ENCODE measurements at regions not wholly inside any gene's neighbourhood (a gene's known extent, or its start where the extent isn't known, plus 50 kb on each side); places are given as distances from the start of the nearest gene placed in this dataset.
"Not testable (repeated sequence)": the region's sequence is repeated elsewhere in the genome, so short reads cannot be mapped to it uniquely, and the experiment has no call there.

- no peaks in the 10 kb centered on the region for H4K20me1 ChIP-seq
- no peak overlapping the region for H3K4me3 ChIP-seq
- no peak for TF ChIP-seq Cebpa-rat (IDR thresholded peaks at IDR 0.05)
- no peak overlapping the region for H3K27ac ChIP-seq
- H3K9ac ChIP-seq: no peak overlapping the region
- no peaks in the 10 kb centered on the region for H3K36me3 ChIP-seq
- no peaks in the 10 kb centered on the region for H3K4me1 ChIP-seq
- H3K4me2 ChIP-seq: no peak overlapping the region
- H3K27me3 ChIP-seq: no peaks in the 10 kb centered on the region
- no peaks in the 10 kb centered on the region for H3K9me3 ChIP-seq (replicated peaks in 1 of 11)
Observed at GRCh38 chr12:23133471-23133870, 508.5 kb downstream of the ETNK1 start.

DNA sequence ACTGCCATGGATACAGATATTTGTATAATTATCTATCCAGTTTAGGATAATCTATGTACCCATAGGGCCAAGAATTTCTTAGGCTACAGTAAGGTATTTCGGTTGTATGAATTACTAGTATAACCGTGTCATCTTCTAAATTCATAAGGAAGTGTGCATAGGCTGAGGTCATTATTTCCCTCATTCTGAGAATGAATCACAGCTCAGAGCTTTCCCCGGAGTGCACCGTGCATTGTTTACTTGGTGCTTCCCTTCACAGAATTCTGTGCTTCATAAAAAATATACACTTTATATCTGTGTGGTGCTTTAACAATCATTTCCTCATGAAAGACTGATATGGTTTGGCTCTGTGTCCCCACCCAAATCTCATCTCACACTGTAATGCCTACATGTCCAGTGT lies 514.1 kb downstream of the ETNK1 start:
- Histone ChIP-seq H3K9ac (no peak overlapping the region), H3K27ac (no peak overlapping the region), H3K27me3 (no peaks in the 10 kb centered on the region), H3K9me3 (replicated peaks in 1 of 11) (peaks cover 0 to 7% (median 0%) of the 10 kb centered on the region in 11 experiments; a peak in 2 of 22 replicates), H3K4me2 (no peak overlapping the region), H3K4me1 (no peaks in the 10 kb centered on the region), H3K36me3 (no peaks in the 10 kb centered on the region), H3K4me3 (no peak overlapping the region), H4K20me1 (no peaks in the 10 kb centered on the region)
- TF ChIP-seq Cebpa-rat (IDR thresholded peaks at IDR 0.05): no peak

GRCh38 chr12:23140710-23141109 lies 515.7 kb downstream of the ETNK1 start:
- H3K4me1 ChIP-seq: no peaks in the 10 kb centered on the region
- no peak overlapping the region for H3K4me2 ChIP-seq
- H3K4me3 ChIP-seq: no peak overlapping the region
- H4K20me1 ChIP-seq: no peaks in the 10 kb centered on the region
- no peaks in the 10 kb centered on the region for H3K27me3 ChIP-seq
- no peak overlapping the region for H3K9ac ChIP-seq
- peaks cover 5 to 15% (median 9%) of the 10 kb centered on the region in 11 experiments; a peak in 19 of 22 replicates for H3K9me3 ChIP-seq (replicated peaks in 1 of 11)
- H3K27ac ChIP-seq: no peak overlapping the region
- no peaks in the 10 kb centered on the region for H3K36me3 ChIP-seq
- TF ChIP-seq Cebpa-rat (IDR thresholded peaks at IDR 0.05): no peak

- Histone ChIP-seq H3K9me3 (replicated peaks in 1 of 11) (peaks cover 11 to 22% (median 15%) of the 10 kb centered on the region in 11 experiments), H4K20me1 (no peaks in the 10 kb centered on the region), H3K27ac (no peak overlapping the region), H3K4me3 (no peak overlapping the region), H3K36me3 (no peaks in the 10 kb centered on the region), H3K4me1 (no peaks in the 10 kb centered on the region), H3K27me3 (no peaks in the 10 kb centered on the region), H3K9ac (no peak overlapping the region), H3K4me2 (no peak overlapping the region)
- TF ChIP-seq Cebpa-rat (IDR thresholded peaks at IDR 0.05): no peak
Observed at GRCh38 chr12:23141335-23141734, 516.4 kb downstream of the ETNK1 start.

DNA sequence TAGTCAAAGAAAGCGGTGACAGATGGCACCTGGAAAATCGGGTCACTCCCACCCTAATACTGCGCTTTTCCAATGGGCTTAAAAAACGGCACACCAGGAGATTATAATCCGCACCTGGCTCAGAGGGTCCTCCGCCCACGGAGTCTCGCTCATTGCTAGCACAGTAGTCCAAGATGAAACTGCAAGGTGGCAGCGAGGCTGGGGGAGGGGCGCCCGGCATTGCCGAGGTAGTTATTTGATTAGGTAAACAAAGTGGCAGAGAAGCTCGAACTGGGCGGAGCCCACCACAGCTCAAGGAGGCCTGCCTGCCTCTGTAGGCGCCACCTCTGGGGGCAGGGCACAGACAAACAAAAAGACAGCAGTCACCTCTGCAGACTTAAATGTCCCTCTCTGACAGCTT lies 521.1 kb downstream of the ETNK1 start:
- H3K27me3 ChIP-seq, H3K27ac ChIP-seq, H4K20me1 ChIP-seq, H3K36me3 ChIP-seq, H3K4me3 ChIP-seq, H3K4me1 ChIP-seq, H3K4me2 ChIP-seq, H3K9ac ChIP-seq: not testable (repeated sequence)
- peaks cover 15 to 27% (median 19%) of the 10 kb centered on the region in 11 experiments for H3K9me3 ChIP-seq (replicated peaks in 1 of 11)

DNA sequence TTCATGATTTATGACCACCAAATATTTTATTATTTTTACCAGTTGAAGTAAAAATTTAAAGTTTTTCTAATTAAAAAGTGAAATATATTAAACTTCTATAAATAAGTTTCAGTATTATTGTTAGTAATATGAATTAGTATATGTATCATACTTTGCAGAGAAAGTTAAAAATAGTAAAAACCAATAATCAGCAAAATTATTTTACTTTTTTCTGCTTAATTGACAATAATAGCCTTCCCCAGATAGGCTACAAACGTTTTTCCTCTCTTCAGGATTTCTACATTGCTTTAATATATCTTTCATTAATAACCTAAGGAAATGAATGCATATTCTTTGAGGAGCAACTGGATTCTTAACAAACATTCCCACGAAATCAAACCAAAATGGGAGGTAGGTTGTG lies 543.5 kb downstream of the ETNK1 start:
- H3K4me2 ChIP-seq: peak overlapping the region in 2 of 11 experiments; percentile 37 to 41; a peak in 3 of 22 replicates
- no peak overlapping the region for H3K27ac ChIP-seq
- no peaks in the 10 kb centered on the region for H3K27me3 ChIP-seq
- H3K4me3 ChIP-seq: no peak overlapping the region
- no peak overlapping the region for H3K9ac ChIP-seq
- peaks cover 0 to 11% (median 0%) of the 10 kb centered on the region in 10 experiments; a peak in 6 of 20 replicates for H3K4me1 ChIP-seq
- TF ChIP-seq Cebpa-rat (IDR thresholded peaks at IDR 0.05): no peak
- no peaks in the 10 kb centered on the region for H3K36me3 ChIP-seq
- peaks cover 0 to 12% (median 5%) of the 10 kb centered on the region in 11 experiments; a peak in 9 of 22 replicates for H3K9me3 ChIP-seq (replicated peaks in 1 of 11)
- no peaks in the 10 kb centered on the region for H4K20me1 ChIP-seq

DNA sequence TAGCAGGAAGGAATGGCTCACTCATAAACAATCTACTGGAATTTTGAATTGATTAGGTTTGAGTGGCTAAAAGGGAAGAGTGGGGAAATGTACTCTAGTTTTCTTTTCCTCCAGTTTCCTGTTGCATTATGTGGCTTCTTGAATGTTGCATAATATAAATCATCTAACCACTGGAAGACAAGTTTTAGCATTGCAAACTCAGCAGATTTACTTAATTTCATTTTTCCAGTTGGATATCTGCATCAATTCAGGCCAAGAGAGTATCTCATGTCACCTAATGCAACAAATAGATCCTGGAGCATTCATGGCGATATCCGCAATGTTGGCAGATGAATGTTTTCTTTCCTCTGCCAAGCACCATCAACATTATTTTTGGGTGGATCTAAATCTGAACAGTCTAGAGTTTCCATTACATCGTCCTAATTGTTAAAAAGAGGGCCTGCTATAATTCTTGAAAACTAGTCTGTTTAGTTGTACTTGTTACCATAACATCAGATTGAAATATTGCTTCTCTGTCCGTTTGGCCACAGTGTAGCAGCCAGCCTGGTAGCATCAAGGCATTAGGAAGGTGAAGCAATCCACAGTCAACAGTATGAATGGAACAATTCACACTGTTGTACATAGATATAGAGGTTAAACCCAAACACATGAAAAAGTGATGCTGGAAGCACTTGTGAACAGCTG lies 544.2 kb downstream of the ETNK1 start:
- Histone ChIP-seq H3K9me3 (replicated peaks in 1 of 11) (peaks cover 0 to 19% (median 10%) of the 10 kb centered on the region in 11 experiments; a peak in 14 of 22 replicates), H3K4me3 (no peak overlapping the region), H3K27ac (no peak overlapping the region), H3K27me3 (no peaks in the 10 kb centered on the region), H3K4me1 (peaks cover 0 to 11% (median 0%) of the 10 kb centered on the region in 10 experiments; a peak in 6 of 20 replicates), H3K4me2 (peak overlapping the region in 3 of 11 experiments; percentile 22 to 41 (median 37); a peak in 4 of 22 replicates), H3K36me3 (no peaks in the 10 kb centered on the region), H3K9ac (no peak overlapping the region), H4K20me1 (no peaks in the 10 kb centered on the region)
- TF ChIP-seq Cebpa-rat (IDR thresholded peaks at IDR 0.05): no peak

GRCh38 chr12:23169696-23170013 lies 544.7 kb downstream of the ETNK1 start:
- H3K27me3 ChIP-seq: no peaks in the 10 kb centered on the region
- H3K9ac ChIP-seq: no peak overlapping the region
- no peak overlapping the region for H3K4me3 ChIP-seq
- H3K36me3 ChIP-seq: no peaks in the 10 kb centered on the region
- no peaks in the 10 kb centered on the region for H4K20me1 ChIP-seq
- no peak overlapping the region for H3K27ac ChIP-seq
- peaks cover 0 to 24% (median 12%) of the 10 kb centered on the region in 11 experiments; a peak in 14 of 22 replicates for H3K9me3 ChIP-seq (replicated peaks in 1 of 11)
- H3K4me1 ChIP-seq: peaks cover 0 to 11% (median 0%) of the 10 kb centered on the region in 10 experiments; a peak in 6 of 20 replicates
- 0 out of 22 replicates have a peak overlapping the region, but pooled peaks of 2 of the 11 experiments have one; percentile 22 to 37 for H3K4me2 ChIP-seq
- TF ChIP-seq Cebpa-rat (IDR thresholded peaks at IDR 0.05): no peak

DNA sequence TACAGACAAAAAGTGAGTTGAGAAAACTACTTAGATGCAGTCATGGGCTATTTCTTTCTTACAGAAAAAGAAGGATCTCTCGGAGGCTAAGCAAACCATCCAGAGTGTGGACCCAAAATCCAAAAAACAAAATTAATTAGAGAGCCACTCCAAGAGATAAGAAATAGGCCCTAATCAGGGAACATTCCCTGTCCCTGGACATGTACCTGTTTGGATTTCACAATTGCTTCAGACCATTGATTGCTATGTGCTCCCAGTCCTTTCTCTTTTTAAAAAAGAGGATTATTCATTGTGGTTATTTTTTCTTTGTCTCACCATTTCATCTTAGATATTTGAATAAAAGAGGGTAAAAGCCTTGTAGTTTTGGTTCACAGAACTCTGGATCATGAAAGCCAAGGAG lies 549.9 kb downstream of the ETNK1 start:
- Histone ChIP-seq H3K27ac (no peak overlapping the region), H3K4me1 (no peaks in the 10 kb centered on the region), H3K9me3 (replicated peaks in 1 of 11) (peaks cover 0 to 19% (median 7%) of the 10 kb centered on the region in 11 experiments; a peak in 10 of 22 replicates), H3K4me3 (no peak overlapping the region), H3K27me3 (no peaks in the 10 kb centered on the region), H3K9ac (no peak overlapping the region), H4K20me1 (no peaks in the 10 kb centered on the region), H3K36me3 (no peaks in the 10 kb centered on the region), H3K4me2 (no peak overlapping the region)
- no peak for TF ChIP-seq Cebpa-rat (IDR thresholded peaks at IDR 0.05)

DNA sequence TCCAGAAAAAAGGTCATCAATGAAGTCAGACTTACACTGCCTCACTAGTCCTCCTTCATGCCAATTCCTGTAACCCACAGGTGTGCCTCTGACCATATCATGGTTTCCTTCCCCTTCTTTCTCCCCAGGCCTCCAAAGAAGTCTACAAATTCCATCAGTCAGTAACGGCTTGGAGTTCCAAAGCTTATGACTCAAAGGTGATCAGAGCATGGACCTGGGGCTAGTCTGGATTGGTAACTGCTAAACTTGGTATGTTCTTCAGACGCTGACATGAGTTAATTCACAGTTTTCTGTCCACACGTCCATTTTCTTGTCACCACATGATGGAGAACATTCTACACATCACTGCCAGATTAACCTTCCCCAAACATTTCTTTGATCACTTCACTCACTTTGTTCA lies 560.4 kb downstream of the ETNK1 start:
- Histone ChIP-seq H3K4me1 (no peaks in the 10 kb centered on the region), H3K27me3 (no peaks in the 10 kb centered on the region), H3K9ac (no peak overlapping the region), H3K9me3 (replicated peaks in 1 of 11) (no peaks in the 10 kb centered on the region), H3K4me2 (no peak overlapping the region), H3K36me3 (no peaks in the 10 kb centered on the region), H3K4me3 (no peak overlapping the region), H4K20me1 (no peaks in the 10 kb centered on the region), H3K27ac (no peak overlapping the region)
- no peak for TF ChIP-seq Cebpa-rat (IDR thresholded peaks at IDR 0.05)

Measured in BLaER1 treated with 17β-estradiol and CSF1 and Interleukin-3, amounts not matched to agents 10 nM and 100 nM (cell line).